NCI-H2171 treated with DMSO at 0.1 percent for 48 hours (cell line): ENCODE measurements at regions not wholly inside any gene's neighbourhood (a gene's known extent, or its start where the extent isn't known, plus 50 kb on each side); places are given as distances from the start of the nearest gene placed in this dataset.

Source experiments
- DNase-seq: peaks from one replicate; lab custom pipeline; 2025; lab: John Stamatoyannopoulos, UW

DNA sequence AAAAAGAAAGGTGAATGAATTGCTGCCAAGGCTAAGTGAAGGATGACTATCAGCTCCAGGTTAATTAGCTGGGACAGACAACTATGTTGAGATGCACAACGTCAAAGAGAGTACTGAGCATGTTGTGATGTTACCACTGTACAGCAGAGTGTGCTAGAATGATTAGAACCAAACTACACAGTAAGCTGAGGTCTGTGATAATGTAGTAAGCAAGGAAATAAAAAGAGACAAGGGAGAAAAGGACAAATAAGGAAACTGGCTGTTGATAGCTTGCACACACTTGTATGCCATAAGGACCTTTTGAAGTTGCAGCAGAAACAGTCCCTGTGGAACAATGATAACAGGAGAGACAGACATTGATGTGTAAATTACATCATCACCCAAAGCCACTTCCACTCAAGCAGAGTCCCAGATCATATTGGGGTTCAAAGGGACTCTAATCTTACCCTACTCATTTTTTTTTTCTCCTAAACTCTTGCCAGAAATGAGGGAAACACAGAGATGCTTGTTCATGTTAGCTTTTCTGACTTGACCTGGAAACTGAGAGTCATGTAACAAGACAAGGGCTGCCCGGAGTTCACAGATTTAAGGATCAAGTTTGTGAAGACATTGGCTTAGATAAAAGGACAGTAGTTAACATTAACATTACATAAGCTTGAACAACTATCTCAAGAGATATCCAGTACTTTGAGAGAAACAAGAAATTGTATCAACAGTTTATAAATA lies 189.9 kb downstream of the CENPW start:
- no peak for DNase-seq

DNA sequence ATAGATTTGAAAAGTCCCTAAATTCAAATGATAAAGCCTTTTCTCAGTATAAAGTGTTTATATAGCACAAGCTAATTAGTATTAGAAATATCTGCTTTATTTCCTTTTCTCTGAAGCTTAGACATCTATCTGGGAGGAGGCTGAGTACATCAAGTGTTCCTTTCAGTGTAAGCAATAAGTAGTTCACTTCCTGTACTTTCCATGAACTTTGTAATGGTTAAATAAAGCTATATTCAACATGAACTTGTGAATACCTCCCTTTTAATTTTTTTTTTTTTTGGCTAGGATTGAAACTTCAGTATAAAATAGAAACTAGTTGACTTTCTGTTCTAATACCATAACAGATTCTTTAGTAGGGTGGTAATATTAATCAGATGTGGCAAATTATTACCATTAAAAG lies 190.9 kb downstream of the CENPW start:
- DNase-seq = no peak

DNA sequence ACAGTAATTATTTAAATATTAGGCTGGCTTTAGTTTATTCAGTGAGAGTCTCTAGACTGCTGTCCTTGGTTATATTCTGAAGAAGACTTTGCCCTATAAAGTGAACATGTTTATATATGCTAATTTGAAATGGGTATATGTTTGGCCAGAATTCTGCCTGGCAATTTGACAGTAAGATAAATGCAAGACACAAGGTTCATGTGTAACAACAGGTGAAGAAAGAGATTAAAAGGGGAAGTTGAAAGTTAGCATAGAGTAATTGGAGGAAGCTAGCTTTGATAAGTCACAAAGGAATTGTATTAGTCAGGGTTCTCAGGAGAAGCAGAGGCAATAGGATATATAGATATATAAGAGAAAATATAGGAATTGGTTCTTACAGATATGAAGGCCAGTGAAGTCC lies 191.4 kb downstream of the CENPW start:
- no peak for DNase-seq

DNA sequence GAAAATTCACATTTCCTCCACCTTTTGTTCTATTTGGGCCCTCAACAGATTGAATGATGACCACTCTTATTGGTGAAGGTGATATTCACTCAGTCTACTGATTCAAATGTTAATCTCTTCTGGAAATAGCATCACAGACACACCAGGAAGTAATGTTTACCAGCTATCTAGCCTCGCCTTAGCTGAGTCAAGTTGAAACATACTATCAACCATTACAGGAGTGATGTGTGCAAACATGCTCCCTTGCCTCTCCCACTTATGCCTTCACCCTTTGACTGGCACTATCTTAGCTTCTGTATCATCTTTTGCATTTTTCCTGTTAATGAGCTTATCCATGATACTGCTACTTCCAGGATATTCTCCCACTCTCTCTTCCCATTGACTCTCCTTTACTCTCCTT lies 191.9 kb downstream of the CENPW start:
- no peak for DNase-seq

DNA sequence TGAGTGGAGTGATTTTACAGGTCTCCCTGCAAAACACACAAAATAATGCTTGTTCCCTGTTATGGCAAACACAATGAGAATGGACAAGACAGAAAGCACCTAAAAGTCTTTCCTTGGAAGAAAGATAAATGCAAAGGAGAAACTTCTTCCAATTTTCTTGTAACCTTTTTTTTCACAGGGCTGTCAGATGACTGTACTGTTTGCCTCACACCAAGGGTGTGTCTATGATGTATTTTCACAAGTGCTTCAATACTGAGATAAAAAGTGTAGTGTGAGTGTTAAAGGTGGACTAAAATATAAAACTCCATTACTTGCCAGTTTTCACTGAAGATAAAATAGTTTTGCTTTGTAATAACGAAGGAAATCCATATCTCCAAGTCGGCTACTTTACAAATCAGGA lies 194.5 kb downstream of the CENPW start:
- no peak for DNase-seq

DNA sequence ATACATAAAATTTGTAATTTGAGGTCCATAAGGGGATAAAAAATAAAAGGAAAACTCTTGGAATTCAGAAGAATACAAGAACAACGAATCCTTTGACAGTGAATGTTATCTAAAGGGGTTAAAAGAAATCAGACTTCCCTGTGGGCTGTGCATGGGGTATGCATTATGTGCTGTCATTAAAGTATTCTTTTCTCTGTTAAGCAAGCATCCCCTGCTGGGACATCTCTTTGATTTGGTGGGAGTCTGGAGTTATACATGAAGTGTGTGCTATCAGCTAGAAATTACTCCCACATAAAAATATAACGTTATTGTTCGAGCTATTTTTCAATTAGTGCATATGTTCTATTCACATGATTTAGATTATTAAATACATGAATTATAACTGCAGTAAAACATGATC lies 195.2 kb downstream of the CENPW start:
- no peak for DNase-seq

DNA sequence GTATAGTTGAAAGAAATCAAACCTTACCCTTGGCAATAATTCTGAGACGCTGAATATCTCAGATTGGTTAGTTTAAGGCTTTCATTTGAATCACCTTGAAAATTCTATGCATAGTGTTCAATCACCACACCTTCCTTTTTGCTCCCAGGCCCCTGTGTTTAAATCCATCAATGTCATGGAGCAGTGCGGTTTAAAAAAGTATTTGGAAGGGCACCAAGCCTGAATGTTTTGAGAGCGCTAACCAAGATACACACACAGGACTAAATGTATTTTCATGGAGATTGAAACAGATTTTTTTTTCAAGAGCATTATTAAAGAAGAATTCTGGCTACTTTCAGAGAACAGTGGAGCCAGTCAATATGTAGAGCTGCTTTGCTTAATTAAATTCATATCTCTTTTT lies 195.7 kb downstream of the CENPW start:
- no peak for DNase-seq

DNA sequence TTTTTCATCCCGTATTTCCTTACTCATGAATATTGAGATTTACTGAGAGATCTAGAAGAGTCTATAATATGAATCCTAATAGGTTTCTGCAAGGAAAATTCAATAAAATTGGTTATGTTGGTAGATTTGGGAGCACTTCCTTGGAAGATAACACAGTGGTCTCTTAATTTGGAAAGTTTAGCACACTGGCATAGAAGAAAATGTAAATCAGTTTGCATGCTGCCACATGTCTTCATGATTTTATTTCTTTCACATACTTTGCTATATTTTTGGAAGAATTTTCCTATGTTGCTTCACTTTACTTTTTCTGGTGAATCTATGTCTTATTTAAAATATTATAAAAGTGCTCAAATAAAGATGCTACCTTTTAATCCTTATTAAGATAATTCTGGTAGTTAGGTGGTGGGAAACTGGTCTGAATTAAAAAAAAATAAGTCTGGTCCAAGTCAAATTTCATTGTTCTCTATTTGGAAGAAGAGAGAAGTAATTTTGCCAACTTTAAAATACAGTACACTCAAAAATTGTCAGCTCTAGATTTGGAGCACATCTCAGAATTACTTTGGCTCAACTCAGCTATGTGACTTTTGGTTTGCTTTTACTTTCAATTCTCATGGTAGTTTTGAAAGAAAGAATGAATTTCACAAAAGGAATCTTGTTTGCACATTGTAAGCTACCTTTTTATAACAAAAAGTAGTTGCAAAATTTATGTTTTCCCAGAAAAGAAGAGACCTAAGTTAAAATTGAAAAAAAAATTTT lies 197.3 kb downstream of the CENPW start:
- DNase-seq = no peak

DNA sequence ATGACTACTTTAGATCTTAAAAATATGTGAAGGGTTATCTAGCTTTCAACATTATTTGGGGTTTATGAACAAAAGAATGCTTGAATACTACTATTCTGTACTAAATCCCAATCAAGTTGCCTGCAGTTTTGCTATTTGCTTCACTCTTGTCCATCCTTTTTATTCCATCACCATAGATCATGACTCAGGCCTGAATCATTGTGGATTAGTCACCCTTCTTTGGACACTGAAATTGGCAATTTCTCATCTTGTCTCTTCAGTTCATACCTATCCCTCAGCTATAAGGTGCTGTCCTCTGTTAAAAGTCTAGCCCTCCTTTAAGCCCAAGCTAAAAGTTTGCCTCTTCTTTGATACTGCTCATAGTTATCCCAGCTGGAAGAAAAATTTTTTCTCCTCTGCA lies 199.1 kb downstream of the CENPW start:
- DNase-seq = no peak

DNA sequence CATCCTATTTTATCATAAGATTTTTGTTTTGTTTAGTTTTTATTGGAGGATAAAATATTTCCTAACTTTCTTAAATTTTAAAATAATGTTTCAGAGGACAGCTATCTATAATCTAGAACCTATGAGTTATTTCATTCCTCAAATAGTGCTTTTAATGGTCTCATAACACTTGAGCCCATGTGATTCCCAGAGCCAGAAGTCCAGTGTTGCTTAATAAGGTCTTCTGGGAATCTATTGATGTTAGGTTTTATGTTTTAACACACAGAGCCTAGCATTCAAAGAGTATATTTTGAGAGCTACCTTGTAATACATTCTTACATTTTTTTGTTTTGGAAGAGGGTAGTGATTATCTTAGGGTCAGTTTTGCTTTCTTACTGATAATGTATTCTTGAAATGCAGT lies 200.2 kb downstream of the CENPW start:
- DNase-seq = no peak

DNA sequence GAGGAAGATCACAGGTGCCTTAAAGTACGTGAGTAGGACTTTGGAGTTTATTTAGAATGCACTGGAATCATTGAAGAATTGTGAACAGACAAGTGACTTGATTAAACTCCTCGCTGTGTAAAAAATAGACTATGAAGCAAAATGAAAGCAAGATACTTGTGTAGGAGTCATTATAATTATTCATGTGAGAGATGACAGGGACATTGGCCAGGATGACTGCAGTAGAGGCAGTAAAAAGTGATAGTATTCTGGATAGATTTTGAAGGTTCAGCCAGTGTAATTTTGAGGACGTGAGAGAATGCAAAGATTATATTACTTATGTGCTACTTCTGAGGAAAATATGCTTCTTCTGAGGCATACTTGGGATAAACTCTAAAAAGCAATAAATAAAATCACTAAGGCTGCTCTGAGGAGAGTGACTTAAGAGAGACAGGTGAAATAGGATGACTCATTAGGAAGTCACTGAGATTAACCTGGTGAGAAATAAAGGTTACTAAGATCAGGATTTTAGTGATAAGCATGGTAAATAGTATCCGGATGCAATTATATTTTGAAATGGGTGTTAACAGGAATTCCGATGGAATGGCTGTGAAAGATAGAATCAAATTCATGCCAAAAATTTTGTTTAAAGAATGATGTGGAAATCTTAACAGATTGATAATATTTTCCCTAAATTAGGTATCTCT lies 202.0 kb downstream of the CENPW start:
- no peak for DNase-seq

DNA sequence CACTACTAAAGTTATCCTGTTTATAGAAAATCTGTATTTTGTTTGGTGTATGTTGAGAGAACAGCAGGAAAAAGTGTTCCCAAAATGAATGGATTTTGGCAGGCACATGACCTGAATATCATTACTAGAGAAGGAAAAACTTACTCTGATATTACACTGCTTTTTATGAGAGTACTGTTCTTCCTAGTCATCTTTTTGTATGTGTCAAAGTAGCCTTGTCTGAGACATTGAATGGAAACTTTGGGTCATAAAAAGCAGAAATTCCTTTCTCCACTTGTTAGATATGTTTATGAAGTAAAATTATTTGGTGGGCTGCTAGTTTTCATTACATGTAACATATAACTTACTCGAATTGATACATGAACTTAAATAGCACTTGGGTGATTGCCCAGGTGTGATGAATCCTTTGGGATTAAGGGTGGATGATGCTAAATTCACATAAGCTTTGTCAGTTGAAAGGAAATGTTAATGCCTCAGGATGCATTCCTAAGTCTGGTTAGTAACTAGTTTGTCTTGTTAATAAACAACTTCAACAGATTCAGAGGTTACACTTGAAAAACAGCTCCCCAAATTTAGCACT lies 206.7 kb downstream of the CENPW start:
- DNase-seq = no peak

DNA sequence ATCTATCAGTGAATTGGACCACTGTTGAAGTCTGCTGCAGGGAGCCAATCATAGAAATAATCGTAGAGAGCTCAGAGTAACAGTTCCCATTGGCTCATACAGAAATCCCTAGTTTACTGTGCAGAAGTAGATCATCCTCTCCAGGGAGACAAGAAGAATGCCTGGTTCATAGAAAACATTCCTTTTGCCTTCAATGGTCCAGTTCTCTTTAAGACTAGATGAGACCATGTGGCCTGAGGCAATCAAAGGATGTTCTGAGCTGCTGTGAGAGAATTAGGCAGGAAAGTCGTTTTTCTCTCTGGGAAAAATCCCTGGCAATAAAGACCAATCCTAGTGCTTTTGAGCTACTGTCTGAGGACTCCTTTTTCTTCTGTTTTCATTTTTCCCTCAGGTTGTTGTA lies 208.4 kb downstream of the CENPW start:
- DNase-seq = no peak

DNA sequence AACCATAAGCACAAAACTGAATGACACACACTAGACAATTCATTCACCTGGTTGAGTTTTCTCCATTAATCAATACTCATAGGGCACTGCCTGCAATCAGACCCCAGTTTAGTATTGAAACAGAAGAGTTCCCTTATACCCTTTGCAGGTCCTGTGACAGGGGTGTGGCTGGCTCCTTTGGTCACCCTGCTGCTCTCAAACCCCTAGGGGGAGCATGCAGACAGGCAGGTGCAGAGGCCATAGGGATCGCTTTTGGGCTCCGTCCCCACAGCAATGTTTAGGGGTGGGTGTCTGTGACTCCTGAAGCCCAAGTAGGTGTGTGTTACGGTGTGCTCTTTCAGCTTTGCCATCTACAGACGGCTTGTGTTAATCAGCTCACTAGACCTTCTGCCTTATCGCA lies 210.4 kb downstream of the CENPW start:
- no peak for DNase-seq

DNA sequence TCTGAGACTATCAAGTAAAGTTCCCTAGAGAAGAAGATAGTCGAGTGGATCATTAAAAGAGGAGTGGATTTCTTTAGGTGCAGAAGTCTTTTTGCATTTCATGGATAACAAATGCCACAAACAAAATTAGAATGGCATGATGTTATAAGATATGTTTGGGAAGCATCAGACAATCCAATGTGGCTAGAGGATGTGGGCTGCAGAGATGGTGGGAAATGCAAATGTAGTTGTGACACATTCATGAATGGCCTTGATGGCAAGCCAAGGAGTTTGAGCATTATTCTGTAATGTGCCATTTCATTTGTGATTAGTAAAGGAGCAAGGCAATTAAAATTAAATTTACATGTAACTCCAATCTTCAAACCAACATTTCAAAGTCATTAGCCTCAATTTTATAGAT lies 211.9 kb downstream of the CENPW start:
- no peak for DNase-seq

DNA sequence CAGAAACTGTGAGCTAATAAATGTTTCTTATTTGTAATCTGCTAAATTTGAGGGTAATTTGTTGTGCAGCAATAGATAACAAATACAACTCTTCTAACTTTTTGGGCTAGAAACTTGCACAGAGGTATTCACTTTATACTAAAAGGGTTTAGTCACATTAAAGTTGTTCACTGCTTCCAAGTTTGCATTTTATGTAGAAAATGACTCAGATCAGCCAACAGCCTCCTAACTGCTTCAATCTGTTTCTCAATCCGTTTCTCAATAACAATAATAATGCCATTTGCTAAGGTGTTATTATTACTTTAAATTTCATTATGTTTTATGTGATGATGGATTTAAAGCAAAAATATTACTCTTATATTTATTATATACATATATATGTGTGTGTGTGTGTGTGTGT lies 213.9 kb downstream of the CENPW start:
- DNase-seq = no peak

DNA sequence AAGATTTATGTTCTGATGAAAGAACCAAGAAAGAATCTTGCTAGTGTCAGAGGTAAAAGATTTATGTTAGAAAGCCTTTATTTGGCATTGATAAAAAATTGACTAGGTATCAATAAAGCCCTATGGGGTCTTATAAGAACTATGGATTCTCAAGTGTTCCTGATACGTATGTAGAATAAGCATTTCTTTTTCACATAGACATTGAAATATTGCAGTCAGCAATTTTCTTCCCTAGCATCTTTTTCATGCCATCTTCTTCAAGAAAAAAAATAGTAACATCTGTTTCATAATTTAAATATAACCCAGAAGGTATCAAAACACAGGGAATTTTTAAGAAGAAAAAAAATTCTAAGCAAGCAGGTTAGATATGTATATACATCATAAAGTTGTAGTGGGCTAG lies 230.6 kb downstream of the CENPW start:
- DNase-seq = no peak

DNA sequence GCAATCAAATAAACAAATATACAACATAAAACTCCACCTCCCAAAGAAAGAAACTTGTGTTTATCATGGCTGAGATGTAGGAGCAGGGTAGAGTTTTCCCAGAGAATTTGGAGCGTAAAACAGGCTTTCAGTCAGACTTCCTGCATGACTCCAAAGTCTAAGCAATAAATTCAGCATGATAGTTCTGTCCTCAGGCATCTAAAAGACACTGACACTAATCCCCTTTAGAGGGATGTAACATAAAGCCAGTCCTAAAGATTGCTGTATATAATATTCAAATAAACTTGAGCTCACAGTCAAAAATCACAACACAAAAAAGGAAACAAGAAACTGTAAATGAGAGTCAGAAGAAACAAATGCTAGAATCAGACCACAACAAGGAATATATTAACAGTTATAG lies 234.4 kb downstream of the CENPW start:
- DNase-seq = no peak

DNA sequence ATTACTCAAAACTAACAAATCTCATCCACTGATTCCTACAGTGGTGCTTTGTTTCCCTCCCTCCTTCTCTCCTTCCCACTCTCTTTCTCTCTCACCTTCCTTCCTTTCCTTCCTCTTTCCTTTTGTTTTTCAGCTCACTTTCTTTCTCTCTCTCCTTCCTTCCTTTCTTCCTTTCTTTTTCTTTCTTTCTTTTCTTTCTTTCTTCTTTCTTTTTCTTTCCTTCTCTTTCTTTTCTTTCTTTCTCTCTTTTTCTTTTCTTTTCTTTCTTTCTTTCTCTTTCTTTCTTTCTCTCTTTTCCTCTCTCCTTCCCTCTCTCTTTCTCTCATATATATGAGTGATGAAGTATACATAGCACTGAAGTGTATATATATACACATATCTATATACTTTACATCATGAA lies 241.4 kb downstream of the CENPW start:
- no peak for DNase-seq

DNA sequence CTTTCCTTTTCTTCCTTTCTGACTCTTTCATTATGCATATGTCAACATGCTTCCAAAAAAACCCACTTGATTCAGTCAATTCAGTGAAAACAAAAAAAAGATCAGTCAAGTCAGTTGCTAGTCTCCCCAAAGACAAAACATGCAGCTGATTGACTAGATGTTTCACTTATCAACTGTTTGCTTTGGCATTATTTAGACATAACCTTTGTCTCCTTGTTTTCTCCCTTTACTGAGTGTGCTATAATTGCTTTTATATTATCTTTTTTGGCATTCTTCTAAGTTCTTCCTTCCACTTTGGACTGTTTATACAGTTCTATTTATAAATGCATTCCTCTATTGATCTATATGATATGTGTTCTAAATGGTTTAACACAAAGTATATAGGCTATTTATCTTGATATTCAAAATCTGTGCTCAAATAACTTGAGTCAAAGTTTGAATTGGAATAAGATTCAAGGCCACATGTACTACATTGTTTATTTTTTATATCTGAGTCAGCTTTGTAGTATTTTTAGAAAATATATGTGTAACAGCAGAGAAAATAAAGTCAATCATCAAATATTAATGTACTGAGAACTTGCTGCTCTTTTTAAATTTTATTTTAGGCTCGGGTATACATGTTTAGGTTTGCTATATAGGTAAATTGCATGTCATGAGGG lies 260.5 kb downstream of the CENPW start:
- no peak for DNase-seq

DNA sequence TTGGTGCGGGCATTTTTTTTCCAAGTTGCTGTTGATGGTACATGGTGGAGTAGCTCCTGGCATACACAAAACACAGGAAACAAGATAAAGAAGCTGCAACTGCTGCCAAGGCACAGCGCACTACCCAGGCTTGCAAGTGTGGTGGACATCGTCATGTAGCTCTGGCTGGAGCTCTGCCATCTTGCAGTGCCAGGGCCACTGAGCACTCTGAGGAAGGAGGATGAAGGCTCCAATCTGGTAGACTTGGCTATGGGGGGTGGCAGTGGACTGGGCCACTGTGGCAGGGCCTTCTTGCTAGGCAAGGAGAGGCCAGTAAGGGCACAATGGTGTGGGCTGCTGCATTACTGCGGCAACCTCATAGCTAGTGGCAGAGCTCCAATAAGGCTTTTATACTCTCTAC lies 263.5 kb downstream of the CENPW start:
- no peak for DNase-seq

DNA sequence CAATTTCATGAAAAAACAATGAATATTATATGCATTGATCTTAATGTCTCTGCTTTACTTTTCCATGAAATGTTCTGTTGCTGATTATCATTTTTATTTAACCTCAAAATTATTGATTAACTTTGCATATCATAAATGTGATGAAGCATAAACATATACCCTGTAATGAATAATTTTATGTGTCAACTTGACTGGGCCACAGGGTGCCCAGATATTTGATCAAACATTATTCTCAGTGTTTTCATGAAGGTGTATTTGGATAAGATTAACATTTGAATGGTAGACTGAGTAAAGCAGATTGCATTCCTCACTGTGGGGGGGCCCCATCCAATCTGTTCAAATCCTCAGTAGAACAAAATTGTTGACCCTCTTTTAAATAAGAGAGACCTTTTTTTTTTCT lies 265.2 kb downstream of the CENPW start:
- DNase-seq = no peak
